ENCODE measurements at regions not wholly inside any gene's neighbourhood (a gene's known extent, or its start where the extent isn't known, plus 50 kb on each side); places are given as distances from the start of the nearest gene placed in this dataset.

DNA sequence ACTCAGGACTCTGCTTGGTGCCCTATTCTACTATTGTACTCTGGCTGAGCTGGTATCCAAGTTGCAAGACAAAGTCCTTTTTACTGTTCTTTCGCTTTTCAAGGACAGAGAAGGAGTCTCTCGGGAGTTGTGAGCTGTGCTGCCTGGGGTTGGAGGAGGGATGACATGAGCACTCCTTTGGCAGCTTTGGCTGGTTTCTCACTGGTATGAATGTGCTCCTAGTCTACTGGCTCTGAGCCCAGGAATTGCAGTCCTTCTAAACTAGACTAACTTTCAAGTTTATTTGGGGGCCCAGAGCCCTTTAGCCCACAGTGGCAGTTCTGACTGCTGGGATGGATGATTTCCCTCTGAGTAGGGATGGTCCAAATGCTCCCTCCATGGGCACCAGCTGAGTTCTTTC, 997.1 kb downstream of the RAB28 start:
- TF ChIP-seq POLR2AphosphoS5 (IDR thresholded peaks at IDR 0.05) = no peak
- TF ChIP-seq, protein P1, sequence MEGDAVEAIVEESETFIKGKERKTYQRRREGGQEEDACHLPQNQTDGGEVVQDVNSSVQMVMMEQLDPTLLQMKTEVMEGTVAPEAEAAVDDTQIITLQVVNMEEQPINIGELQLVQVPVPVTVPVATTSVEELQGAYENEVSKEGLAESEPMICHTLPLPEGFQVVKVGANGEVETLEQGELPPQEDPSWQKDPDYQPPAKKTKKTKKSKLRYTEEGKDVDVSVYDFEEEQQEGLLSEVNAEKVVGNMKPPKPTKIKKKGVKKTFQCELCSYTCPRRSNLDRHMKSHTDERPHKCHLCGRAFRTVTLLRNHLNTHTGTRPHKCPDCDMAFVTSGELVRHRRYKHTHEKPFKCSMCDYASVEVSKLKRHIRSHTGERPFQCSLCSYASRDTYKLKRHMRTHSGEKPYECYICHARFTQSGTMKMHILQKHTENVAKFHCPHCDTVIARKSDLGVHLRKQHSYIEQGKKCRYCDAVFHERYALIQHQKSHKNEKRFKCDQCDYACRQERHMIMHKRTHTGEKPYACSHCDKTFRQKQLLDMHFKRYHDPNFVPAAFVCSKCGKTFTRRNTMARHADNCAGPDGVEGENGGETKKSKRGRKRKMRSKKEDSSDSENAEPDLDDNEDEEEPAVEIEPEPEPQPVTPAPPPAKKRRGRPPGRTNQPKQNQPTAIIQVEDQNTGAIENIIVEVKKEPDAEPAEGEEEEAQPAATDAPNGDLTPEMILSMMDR (IDR thresholded peaks at IDR 0.05) = no peak
